HCT116 (cell line): ENCODE measurements at regions not wholly inside any gene's neighbourhood (a gene's known extent, or its start where the extent isn't known, plus 50 kb on each side); places are given as distances from the start of the nearest gene placed in this dataset.

ENCODE experiments used
- ELF1 ChIP-seq: IDR thresholded peaks from 2 replicates; pipeline ENCODE4 v1.6.1; 2012; ENCODE audit warnings: low read depth, borderline replicate concordance
- EZH2 ChIP-seq: fragments of 200-600 bp; sonication (generic); IDR thresholded peaks from 2 replicates; pipeline ENCODE4 v1.6.1; 2017; ENCODE audit warnings: antibody characterized with exemption, mixed run types
- EZH2phosphoT487 ChIP-seq: fragments of 200-600 bp; IDR thresholded peaks from 2 replicates; pipeline ENCODE4 v1.6.1; 2018; ENCODE audit warnings: antibody characterized with exemption, borderline replicate concordance
- POLR2A ChIP-seq: IDR thresholded peaks from 2 replicates; pipeline ENCODE4 v1.7.0; 2011; ENCODE audit warnings: borderline replicate concordance; ENCODE audit not compliant: insufficient read depth, insufficient read length; ENCODE audit errors: extremely low read depth
- POLR2AphosphoS5 ChIP-seq: IDR thresholded peaks from 2 replicates; pipeline ENCODE4 v1.6.1; 2011; ENCODE audit warnings: mild to moderate bottlenecking, low read depth, low read length, moderate library complexity
- RAD21 ChIP-seq: IDR thresholded peaks from 2 replicates; pipeline ENCODE4 v1.6.1; 2012; ENCODE audit warnings: low read depth, mild to moderate bottlenecking
- ZFX ChIP-seq: fragments of 450-650 bp; IDR thresholded peaks from 2 replicates; pipeline ENCODE4 v1.6.1; 2017
- ZNF274 ChIP-seq: fragments of 200-500 bp; sonication (Bioruptor generic); IDR thresholded peaks from 2 replicates; pipeline ENCODE4 v1.6.1; 2014; ENCODE audit warnings: mild to moderate bottlenecking, low read depth, low read length, inconsistent platforms
- TF ChIP-seq, protein P1 (sequence below), 3 experiments: fragments of 200-600 bp in 1 of 3; sonication (generic) in 1 of 3; IDR thresholded peaks in 2 of 3; conservative IDR thresholded peaks in 1 of 3; 2 replicates each; pipeline ENCODE4 v1.5.1; 2012 to 2017; ENCODE audit warnings: low read depth in 2 of 3, low read length in 2 of 3, antibody characterized with exemption in 1 of 3, borderline replicate concordance in 1 of 3, control low read depth in 1 of 3, mild to moderate bottlenecking in 1 of 3, mixed read lengths in 1 of 3, mixed run types in 1 of 3, moderate library complexity in 1 of 3; ENCODE audit not compliant: insufficient read depth in 1 of 3
- TF ChIP-seq, protein P2 (sequence below): IDR thresholded peaks from 2 replicates; pipeline ENCODE4 v1.6.1; 2012
- TF ChIP-seq, protein P3 (sequence below): IDR thresholded peaks from 2 replicates; pipeline ENCODE4 v1.6.1; 2012; ENCODE audit warnings: low read depth

DNA sequence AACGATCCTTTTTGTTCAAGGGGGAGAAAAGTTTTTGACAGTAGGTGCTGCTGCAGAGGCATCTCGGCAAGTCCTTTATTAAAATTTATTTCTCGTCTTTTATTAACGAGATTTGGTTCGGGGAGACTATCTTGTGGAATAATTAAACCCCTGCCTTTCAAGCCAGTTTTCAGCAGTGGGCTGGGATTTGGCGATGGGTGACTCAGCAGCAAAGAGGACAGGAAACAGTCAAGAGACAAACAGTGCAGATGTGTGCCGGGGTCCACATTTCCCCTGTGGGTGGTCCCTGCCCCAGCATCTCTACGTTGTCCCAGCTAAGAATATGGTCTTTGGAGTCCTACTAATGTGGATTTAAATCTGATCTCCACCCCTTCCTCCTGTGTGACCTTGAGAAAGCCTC, 282.8 kb downstream of the CDH26 start:
- TF ChIP-seq POLR2AphosphoS5 (no peak), EZH2 (no peak), POLR2A (no peak), RAD21 (no peak), ZFX (no peak), ELF1 (no peak), EZH2phosphoT487 (no peak), ZNF274 (no peak)
- TF ChIP-seq, protein P1, sequence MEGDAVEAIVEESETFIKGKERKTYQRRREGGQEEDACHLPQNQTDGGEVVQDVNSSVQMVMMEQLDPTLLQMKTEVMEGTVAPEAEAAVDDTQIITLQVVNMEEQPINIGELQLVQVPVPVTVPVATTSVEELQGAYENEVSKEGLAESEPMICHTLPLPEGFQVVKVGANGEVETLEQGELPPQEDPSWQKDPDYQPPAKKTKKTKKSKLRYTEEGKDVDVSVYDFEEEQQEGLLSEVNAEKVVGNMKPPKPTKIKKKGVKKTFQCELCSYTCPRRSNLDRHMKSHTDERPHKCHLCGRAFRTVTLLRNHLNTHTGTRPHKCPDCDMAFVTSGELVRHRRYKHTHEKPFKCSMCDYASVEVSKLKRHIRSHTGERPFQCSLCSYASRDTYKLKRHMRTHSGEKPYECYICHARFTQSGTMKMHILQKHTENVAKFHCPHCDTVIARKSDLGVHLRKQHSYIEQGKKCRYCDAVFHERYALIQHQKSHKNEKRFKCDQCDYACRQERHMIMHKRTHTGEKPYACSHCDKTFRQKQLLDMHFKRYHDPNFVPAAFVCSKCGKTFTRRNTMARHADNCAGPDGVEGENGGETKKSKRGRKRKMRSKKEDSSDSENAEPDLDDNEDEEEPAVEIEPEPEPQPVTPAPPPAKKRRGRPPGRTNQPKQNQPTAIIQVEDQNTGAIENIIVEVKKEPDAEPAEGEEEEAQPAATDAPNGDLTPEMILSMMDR (IDR thresholded peaks at IDR 0.05 in 2 of 3, conservative IDR thresholded peaks at IDR 0.05 in 1 of 3; ENCODE audit: borderline replicate concordance in 1 of 3, insufficient read depth in 1 of 3, low read depth in 2 of 3, low read length in 2 of 3), result no peak
- TF ChIP-seq, protein P2, sequence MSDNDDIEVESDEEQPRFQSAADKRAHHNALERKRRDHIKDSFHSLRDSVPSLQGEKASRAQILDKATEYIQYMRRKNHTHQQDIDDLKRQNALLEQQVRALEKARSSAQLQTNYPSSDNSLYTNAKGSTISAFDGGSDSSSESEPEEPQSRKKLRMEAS, result no peak
- TF ChIP-seq, protein P3, sequence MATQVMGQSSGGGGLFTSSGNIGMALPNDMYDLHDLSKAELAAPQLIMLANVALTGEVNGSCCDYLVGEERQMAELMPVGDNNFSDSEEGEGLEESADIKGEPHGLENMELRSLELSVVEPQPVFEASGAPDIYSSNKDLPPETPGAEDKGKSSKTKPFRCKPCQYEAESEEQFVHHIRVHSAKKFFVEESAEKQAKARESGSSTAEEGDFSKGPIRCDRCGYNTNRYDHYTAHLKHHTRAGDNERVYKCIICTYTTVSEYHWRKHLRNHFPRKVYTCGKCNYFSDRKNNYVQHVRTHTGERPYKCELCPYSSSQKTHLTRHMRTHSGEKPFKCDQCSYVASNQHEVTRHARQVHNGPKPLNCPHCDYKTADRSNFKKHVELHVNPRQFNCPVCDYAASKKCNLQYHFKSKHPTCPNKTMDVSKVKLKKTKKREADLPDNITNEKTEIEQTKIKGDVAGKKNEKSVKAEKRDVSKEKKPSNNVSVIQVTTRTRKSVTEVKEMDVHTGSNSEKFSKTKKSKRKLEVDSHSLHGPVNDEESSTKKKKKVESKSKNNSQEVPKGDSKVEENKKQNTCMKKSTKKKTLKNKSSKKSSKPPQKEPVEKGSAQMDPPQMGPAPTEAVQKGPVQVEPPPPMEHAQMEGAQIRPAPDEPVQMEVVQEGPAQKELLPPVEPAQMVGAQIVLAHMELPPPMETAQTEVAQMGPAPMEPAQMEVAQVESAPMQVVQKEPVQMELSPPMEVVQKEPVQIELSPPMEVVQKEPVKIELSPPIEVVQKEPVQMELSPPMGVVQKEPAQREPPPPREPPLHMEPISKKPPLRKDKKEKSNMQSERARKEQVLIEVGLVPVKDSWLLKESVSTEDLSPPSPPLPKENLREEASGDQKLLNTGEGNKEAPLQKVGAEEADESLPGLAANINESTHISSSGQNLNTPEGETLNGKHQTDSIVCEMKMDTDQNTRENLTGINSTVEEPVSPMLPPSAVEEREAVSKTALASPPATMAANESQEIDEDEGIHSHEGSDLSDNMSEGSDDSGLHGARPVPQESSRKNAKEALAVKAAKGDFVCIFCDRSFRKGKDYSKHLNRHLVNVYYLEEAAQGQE, result no peak
